CD4-positive, alpha-beta T cell (primary cell): ENCODE measurements at regions not wholly inside any gene's neighbourhood (a gene's known extent, or its start where the extent isn't known, plus 50 kb on each side); places are given as distances from the start of the nearest gene placed in this dataset.

Experiments
- ATAC-seq: fragments of 200-7000 bp; cut with Tn5 transposase; one replicate; pipeline ENCODE4 v1.10.0; 2022; ENCODE audit warnings: mild to moderate bottlenecking; ENCODE audit not compliant: poor library complexity
- CTCF ChIA-PET: fragments of 350-600 bp; sonication (Branson Sonifier 250); formaldehyde crosslinking; loops from one replicate; lab custom pipeline; 2021; ENCODE audit warnings: antibody characterized with exemption, inconsistent platforms; lab: Charles Lee
- POLR2A ChIA-PET: fragments of 350-600 bp; sonication (Branson Sonifier 250); formaldehyde crosslinking; loops from one replicate; lab custom pipeline; 2021; ENCODE audit warnings: antibody characterized with exemption, inconsistent platforms; lab: Charles Lee
- DNase-seq, 14 experiments: peaks; one replicate each; pipeline ENCODE4 v3.0.0-alpha.2; 2013 to 2020; ENCODE audit warnings: mixed read lengths in 2 of 14
- H3K27ac ChIP-seq, 2 donors: one replicate each; pipeline versions ENCODE4 v1.5.1 to v1.7.0; 2013; ENCODE audit warnings: low read length in 2 of 2, low read depth in 1 of 2, mild to moderate bottlenecking in 1 of 2
- H3K27me3 ChIP-seq, 2 experiments: 1 replicate in 1 of 2; 2 replicates in 1 of 2; pipeline versions ENCODE4 v1.6.1 to v1.7.0; 2013; ENCODE audit warnings: low read length in 2 of 2, control low read depth in 1 of 2, mild to moderate bottlenecking in 1 of 2, moderate library complexity in 1 of 2; ENCODE audit not compliant: insufficient read depth in 2 of 2, control insufficient read depth in 1 of 2
- H3K36me3 ChIP-seq: one replicate; pipeline ENCODE4 v1.6.1; 2013; ENCODE audit warnings: low read length, control low read depth; ENCODE audit not compliant: insufficient read depth
- H3K4me1 ChIP-seq: one replicate; pipeline ENCODE4 v1.6.1; 2013; ENCODE audit warnings: low read length, control low read depth; ENCODE audit not compliant: insufficient read depth
- H3K4me3 ChIP-seq: one replicate; pipeline ENCODE4 v1.5.1; 2013; ENCODE audit warnings: mild to moderate bottlenecking, low read length, moderate library complexity
- H3K9me3 ChIP-seq, 2 experiments: 1 replicate in 1 of 2; 2 replicates in 1 of 2; pipeline versions ENCODE4 v1.6.1 to v1.7.0; 2013; ENCODE audit warnings: low read length in 2 of 2, mild to moderate bottlenecking in 2 of 2, control low read depth in 1 of 2, moderate library complexity in 1 of 2; ENCODE audit not compliant: control insufficient read depth in 1 of 2, insufficient read depth in 1 of 2
- H3K27ac Mint-ChIP-seq: one replicate; pipeline ENCODE4 v1.8.0; 2020; ENCODE audit warnings: mixed read lengths
- H3K27me3 Mint-ChIP-seq: one replicate; pipeline ENCODE4 v1.8.0; 2021; ENCODE audit warnings: mixed read lengths
- H3K36me3 Mint-ChIP-seq: one replicate; pipeline ENCODE4 v1.8.0; 2021; ENCODE audit warnings: low read depth, mixed read lengths
- H3K4me1 Mint-ChIP-seq: one replicate; pipeline ENCODE4 v1.8.0; 2021; ENCODE audit warnings: low read depth, mixed read lengths
- H3K4me3 Mint-ChIP-seq: one replicate; pipeline ENCODE4 v1.8.0; 2020; ENCODE audit warnings: mild to moderate bottlenecking, mixed read lengths
- H3K9me3 Mint-ChIP-seq: one replicate; pipeline ENCODE4 v1.8.0; 2020; ENCODE audit warnings: mixed read lengths
- CTCF ChIP-seq: fragments of 200-600 bp; IDR thresholded peaks from one replicate; pipeline ENCODE4 v1.8.0; 2022; ENCODE audit warnings: antibody characterized with exemption, mild to moderate bottlenecking
- intact Hi-C, 2 experiments: fragments of 100-400 bp; cut with DNase I in 1 of 2; cut with micrococcal nuclease in 1 of 2; formaldehyde crosslinking; loops; one replicate each; pipeline versions ENCODE4 v1.15.1 to v1.9.0; 2023 to 2025; cut with DNase I, micrococcal nuclease

GRCh38 chr14:97441740-97442362, 644.7 kb downstream of the VRK1 start:
- H3K9me3 ChIP-seq, result no peaks in the 10 kb centered on the region
- no peak for TF ChIP-seq CTCF
- H3K36me3 Mint-ChIP-seq, result no peaks in the 10 kb centered on the region
- H3K9me3 Mint-ChIP-seq, result no peaks in the 10 kb centered on the region
- H3K27me3 ChIP-seq, result no peaks in the 10 kb centered on the region
- ATAC-seq (no peak), DNase-seq (peak in 1 of 14 experiments; percentile 19)
- POLR2A ChIA-PET, result no interaction called here
- peak overlapping the region; percentile 62 for H3K27ac Mint-ChIP-seq
- H3K27me3 Mint-ChIP-seq, result no peaks in the 10 kb centered on the region
- intact Hi-C loops, result no loop called here
- H3K4me3 ChIP-seq, result no peak overlapping the region
- no peak overlapping the region for H3K4me3 Mint-ChIP-seq
- no peaks in the 10 kb centered on the region for H3K36me3 ChIP-seq
- no peak overlapping the region for H3K27ac ChIP-seq
- peaks cover 11% of the 10 kb centered on the region for H3K4me1 ChIP-seq
- CTCF ChIA-PET, result no interaction called here
- peaks cover 32% of the 10 kb centered on the region for H3K4me1 Mint-ChIP-seq

GRCh38 chr14:97442363-97442762, 645.2 kb downstream of the VRK1 start:
- no peaks in the 10 kb centered on the region for H3K27me3 Mint-ChIP-seq
- intact Hi-C loops, result no loop called here

GRCh38 chr14:97443412-97443811, 646.2 kb downstream of the VRK1 start:
- no peak overlapping the region for H3K27ac Mint-ChIP-seq
- H3K9me3 Mint-ChIP-seq, result no peaks in the 10 kb centered on the region
- intact Hi-C loops, result no loop called here
- H3K36me3 Mint-ChIP-seq, result no peaks in the 10 kb centered on the region
- no peak for TF ChIP-seq CTCF
- H3K4me3 ChIP-seq, result no peak overlapping the region
- ATAC-seq, result no peak
- no peak for DNase-seq
- no peaks in the 10 kb centered on the region for H3K27me3 Mint-ChIP-seq
- no peaks in the 10 kb centered on the region for H3K9me3 ChIP-seq
- H3K36me3 ChIP-seq, result no peaks in the 10 kb centered on the region
- ChIA-PET CTCF (no interaction called here), POLR2A (no interaction called here)
- no peak overlapping the region for H3K4me3 Mint-ChIP-seq
- peaks cover 32% of the 10 kb centered on the region for H3K4me1 Mint-ChIP-seq
- H3K27me3 ChIP-seq, result no peaks in the 10 kb centered on the region
- H3K27ac ChIP-seq, result no peak overlapping the region
- H3K4me1 ChIP-seq, result peaks cover 11% of the 10 kb centered on the region

More at GRCh38 chr14:97442363-97442762, 645.2 kb downstream of the VRK1 start:
- no peaks in the 10 kb centered on the region for H3K27me3 ChIP-seq
- peak; percentile 17 for ATAC-seq
- ChIA-PET CTCF (no interaction called here), POLR2A (no interaction called here)
- H3K36me3 ChIP-seq, result no peaks in the 10 kb centered on the region
- TF ChIP-seq CTCF, result no peak
- H3K4me1 ChIP-seq, result peaks cover 11% of the 10 kb centered on the region
- Mint-ChIP-seq H3K27ac (peak overlapping the region; percentile 62), H3K36me3 (no peaks in the 10 kb centered on the region), H3K9me3 (no peaks in the 10 kb centered on the region), H3K4me1 (peaks cover 32% of the 10 kb centered on the region), H3K4me3 (no peak overlapping the region)
- no peak overlapping the region for H3K27ac ChIP-seq
- H3K9me3 ChIP-seq, result no peaks in the 10 kb centered on the region
- peak in 3 of 14 experiments; percentile 14 to 40 (median 38) for DNase-seq
- no peak overlapping the region for H3K4me3 ChIP-seq
